ENCODE measurements at regions not wholly inside any gene's neighbourhood (a gene's known extent, or its start where the extent isn't known, plus 50 kb on each side); places are given as distances from the start of the nearest gene placed in this dataset.

DNA sequence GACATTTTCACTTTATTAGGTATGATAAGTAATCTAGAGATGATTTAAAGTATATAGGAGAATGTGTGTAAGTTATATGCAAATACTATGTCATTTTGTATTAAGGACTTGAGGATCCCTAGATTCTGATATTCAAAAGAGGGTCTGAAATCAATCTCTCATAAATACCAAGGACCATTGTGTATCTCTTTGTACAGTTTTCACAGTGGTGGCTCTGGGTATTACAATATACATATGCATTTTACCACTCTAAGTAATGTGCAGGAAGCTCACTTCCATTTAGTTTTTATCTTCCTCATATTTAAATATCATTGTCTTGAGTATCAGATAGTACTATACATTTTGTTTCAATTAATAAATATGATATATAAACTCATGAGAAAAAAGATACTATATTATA is 862.6 kb upstream of the PCDH20 start:
- TF ChIP-seq CTCF (IDR thresholded peaks at IDR 0.05 in 2 of 3, conservative IDR thresholded peaks at IDR 0.05 in 1 of 3; ENCODE audit: borderline replicate concordance in 1 of 3, insufficient read depth in 1 of 3, low read depth in 2 of 3, low read length in 2 of 3) (peak in 2 of 3 experiments; percentile 16 to 29; a peak in 1 of 6 replicates), EZH2 (IDR thresholded peaks at IDR 0.05) (no peak), EGR1 (IDR thresholded peaks at IDR 0.05; ENCODE audit: low read depth) (no peak), EZH2phosphoT487 (IDR thresholded peaks at IDR 0.05; ENCODE audit: borderline replicate concordance) (no peak), POLR2A (IDR thresholded peaks at IDR 0.05; ENCODE audit: borderline replicate concordance, extremely low read depth, insufficient read depth, insufficient read length) (no peak)

All from HCT116 (cell line).